Lung (tissue), 11 donors: ENCODE measurements at regions not wholly inside any gene's neighbourhood (a gene's known extent, or its start where the extent isn't known, plus 50 kb on each side); places are given as distances from the start of the nearest gene placed in this dataset.

ENCODE experiments used
- ATAC-seq: fragments of 200-7000 bp; cut with Tn5 transposase; one replicate; pipeline ENCODE4 v1.9.1; 2020; ENCODE audit warnings: moderate number of reproducible peaks; ENCODE audit not compliant: insufficient read depth, low FRiP score
- DNase-seq, 3 donors: peaks; one replicate each; pipeline ENCODE4 v3.0.0-alpha.2; 2013 to 2017
- H3K27ac ChIP-seq, 2 donors: one replicate each; pipeline ENCODE4 v1.5.1; 2013; ENCODE audit warnings: mild to moderate bottlenecking in 2 of 2, moderate library complexity in 2 of 2, control low read depth in 1 of 2, inconsistent platforms in 1 of 2, low read depth in 1 of 2, low read length in 1 of 2
- H3K27me3 ChIP-seq, 3 donors: one replicate each; pipeline ENCODE4 v1.5.1; 2013; ENCODE audit warnings: low read length in 2 of 3; ENCODE audit not compliant: control insufficient read depth in 3 of 3, insufficient read depth in 3 of 3
- H3K36me3 ChIP-seq, 4 donors: one replicate each; pipeline ENCODE4 v1.5.1; 2013; ENCODE audit warnings: low read length in 4 of 4, mild to moderate bottlenecking in 1 of 4, moderate library complexity in 1 of 4; ENCODE audit not compliant: control insufficient read depth in 4 of 4, insufficient read depth in 4 of 4
- H3K4me1 ChIP-seq, 5 donors: one replicate each; pipeline ENCODE4 v1.5.1; 2013; ENCODE audit warnings: low read length in 5 of 5, mild to moderate bottlenecking in 2 of 5, moderate library complexity in 1 of 5; ENCODE audit not compliant: control insufficient read depth in 5 of 5, insufficient read depth in 5 of 5
- H3K4me3 ChIP-seq: one replicate; pipeline ENCODE4 v1.5.1; 2013; ENCODE audit warnings: mild to moderate bottlenecking, control low read depth, moderate library complexity
- H3K9ac ChIP-seq, 2 donors: one replicate each; pipeline ENCODE4 v1.5.1; 2013; ENCODE audit warnings: low read length in 2 of 2, control low read depth in 1 of 2; ENCODE audit not compliant: insufficient read depth in 1 of 2
- H3K9me3 ChIP-seq, 4 donors: one replicate each; pipeline ENCODE4 v1.5.1; 2013; ENCODE audit warnings: low read length in 3 of 4, mild to moderate bottlenecking in 1 of 4, moderate library complexity in 1 of 4; ENCODE audit not compliant: control insufficient read depth in 4 of 4, insufficient read depth in 3 of 4
- WGBS, 2 donors: extraction: QIAGEN DNeasy Blood & Tissue Kit; methylation state at CpG; one replicate each; pipeline ENCODE4 v1.1.7; 2013; 5-methylcytosine and 5-hydroxymethylcytosine counted together
- TF ChIP-seq, protein P1 (sequence below): IDR thresholded peaks from 2 replicates; pipeline ENCODE4 v1.5.1; 2012; ENCODE audit warnings: mild to moderate bottlenecking; ENCODE audit errors: control extremely low read depth, extremely low read depth
- donor health status: control.
- donor health status: control.
- donor health status: Bipolar disorder and iron deficiency.
- donor health status: healthy.
- donor health status: DM: yes; HTN: yes; CAD: no.

DNA sequence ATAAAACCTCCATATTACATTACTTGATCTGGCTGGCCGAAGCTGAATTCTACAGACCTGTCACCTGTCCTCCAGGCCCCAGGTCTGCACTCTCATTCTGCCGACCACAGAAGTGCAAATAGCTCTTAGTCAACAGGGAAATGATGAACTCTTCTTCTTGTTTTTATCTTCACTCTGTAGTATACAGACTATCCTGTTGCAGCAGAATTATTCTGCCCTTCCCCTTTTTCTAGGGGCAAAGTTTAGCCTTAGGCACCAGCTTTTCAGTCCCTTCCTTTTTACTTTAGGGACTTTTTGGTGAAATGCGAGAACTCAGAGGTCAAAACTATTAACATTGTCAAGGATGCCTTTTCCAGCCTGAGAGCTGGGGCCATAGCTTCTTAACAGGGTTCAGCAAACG lies 229.6 kb upstream of the EGLN3 start:
- Histone ChIP-seq H3K27ac (no peak overlapping the region), H3K4me1 (peaks cover 0 to 2% (median 0%) of the 10 kb centered on the region in 5 donors), H3K36me3 (no peaks in the 10 kb centered on the region), H3K9ac (no peak overlapping the region), H3K4me3 (no peak overlapping the region), H3K9me3 (peaks cover 0 to 3% (median 0%) of the 10 kb centered on the region in 4 donors), H3K27me3 (no peaks in the 10 kb centered on the region)
- ATAC-seq (no peak), DNase-seq (no peak)
- WGBS, 2 donors: 58 to 62% methylated on average over 4 of the region's 4 CpGs
- TF ChIP-seq, protein P1, sequence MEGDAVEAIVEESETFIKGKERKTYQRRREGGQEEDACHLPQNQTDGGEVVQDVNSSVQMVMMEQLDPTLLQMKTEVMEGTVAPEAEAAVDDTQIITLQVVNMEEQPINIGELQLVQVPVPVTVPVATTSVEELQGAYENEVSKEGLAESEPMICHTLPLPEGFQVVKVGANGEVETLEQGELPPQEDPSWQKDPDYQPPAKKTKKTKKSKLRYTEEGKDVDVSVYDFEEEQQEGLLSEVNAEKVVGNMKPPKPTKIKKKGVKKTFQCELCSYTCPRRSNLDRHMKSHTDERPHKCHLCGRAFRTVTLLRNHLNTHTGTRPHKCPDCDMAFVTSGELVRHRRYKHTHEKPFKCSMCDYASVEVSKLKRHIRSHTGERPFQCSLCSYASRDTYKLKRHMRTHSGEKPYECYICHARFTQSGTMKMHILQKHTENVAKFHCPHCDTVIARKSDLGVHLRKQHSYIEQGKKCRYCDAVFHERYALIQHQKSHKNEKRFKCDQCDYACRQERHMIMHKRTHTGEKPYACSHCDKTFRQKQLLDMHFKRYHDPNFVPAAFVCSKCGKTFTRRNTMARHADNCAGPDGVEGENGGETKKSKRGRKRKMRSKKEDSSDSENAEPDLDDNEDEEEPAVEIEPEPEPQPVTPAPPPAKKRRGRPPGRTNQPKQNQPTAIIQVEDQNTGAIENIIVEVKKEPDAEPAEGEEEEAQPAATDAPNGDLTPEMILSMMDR: no peak

DNA sequence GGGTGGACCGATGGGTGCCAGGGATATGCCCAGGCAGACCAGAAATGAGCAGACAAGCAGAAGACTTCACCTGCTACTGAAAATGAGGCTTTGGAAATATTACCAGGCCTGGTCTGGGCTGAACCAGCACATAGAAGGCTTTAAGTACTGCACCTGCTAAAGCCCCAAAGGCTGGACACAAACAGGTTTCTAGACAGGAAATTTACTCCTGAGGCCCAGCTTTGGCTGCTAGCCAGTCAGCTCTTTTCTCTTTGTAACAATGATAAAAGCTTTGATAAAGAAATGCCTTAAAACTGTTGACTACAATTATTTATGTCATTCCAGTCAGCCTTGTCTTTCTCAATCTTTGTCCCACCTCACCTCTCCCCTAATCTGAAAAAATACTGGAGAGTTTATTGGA lies 228.9 kb upstream of the EGLN3 start:
- peaks cover 0 to 2% (median 0%) of the 10 kb centered on the region in 5 donors for H3K4me1 ChIP-seq
- no peak for ATAC-seq
- TF ChIP-seq, protein P1: no peak

DNA sequence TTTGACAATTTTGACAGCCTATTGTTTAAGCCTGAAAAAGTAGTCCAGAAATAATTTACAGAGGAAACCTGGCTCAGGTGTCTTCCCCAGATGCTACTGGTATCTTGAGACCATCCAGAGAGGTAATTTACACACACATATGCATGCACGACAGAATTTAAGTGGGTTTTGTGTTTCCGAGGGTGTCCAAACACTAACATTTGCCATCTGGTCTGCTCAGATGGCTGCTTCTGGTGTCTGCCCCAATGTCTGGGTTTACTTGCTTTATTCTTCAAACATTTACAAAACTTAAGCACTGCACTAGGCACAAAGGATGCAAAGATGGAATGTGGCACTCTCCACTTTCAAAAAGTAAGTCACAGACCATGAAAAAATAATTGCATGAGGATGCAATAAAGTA lies 226.6 kb upstream of the EGLN3 start:
- Histone ChIP-seq H3K9ac (no peak overlapping the region), H3K4me1 (peaks cover 0 to 10% (median 4%) of the 10 kb centered on the region in 5 donors), H3K4me3 (no peak overlapping the region), H3K27me3 (no peaks in the 10 kb centered on the region), H3K27ac (no peak overlapping the region), H3K36me3 (no peaks in the 10 kb centered on the region), H3K9me3 (peaks cover 0 to 4% (median 0%) of the 10 kb centered on the region in 4 donors)
- ATAC-seq (no peak), DNase-seq (no peak)
- WGBS, 2 donors: 44 to 64% methylated on average over 2 of the region's 2 CpGs
- TF ChIP-seq, protein P1: no peak

More for the DNA sequence above, 228.9 kb upstream of the EGLN3 start:
- Histone ChIP-seq H3K27me3 (no peaks in the 10 kb centered on the region), H3K4me3 (no peak overlapping the region), H3K36me3 (no peaks in the 10 kb centered on the region), H3K27ac (no peak overlapping the region), H3K9me3 (peaks cover 0 to 3% (median 0%) of the 10 kb centered on the region in 4 donors), H3K9ac (no peak overlapping the region)
- peak in 1 of 3 donors; percentile 40 for DNase-seq
- 91 to 95% methylated on average over 1 of the region's 1 CpG for WGBS, 2 donors

DNA sequence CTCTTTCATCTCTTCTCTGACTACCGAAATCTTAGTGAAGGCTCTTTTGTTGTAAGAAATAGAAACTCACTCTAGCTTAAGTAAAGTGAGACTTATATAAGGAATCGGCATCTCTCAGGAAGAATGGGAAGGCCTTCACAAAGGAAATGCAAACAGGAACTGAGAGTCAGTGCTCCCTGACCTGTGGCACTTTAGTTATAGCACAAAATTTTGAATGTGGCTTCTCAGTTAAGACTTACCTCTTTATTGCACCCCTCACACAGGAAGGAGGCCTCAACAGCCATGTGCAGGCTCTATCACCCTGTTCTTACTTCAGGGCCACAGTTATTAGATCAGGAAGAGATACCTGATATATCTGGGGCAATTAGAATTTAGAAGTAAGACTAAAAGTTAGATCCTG lies 224.7 kb upstream of the EGLN3 start:
- Histone ChIP-seq H3K4me3 (no peak overlapping the region), H3K9me3 (peaks cover 0 to 3% (median 0%) of the 10 kb centered on the region in 4 donors), H3K27ac (no peak overlapping the region), H3K36me3 (no peaks in the 10 kb centered on the region), H3K4me1 (peaks cover 2 to 24% (median 5%) of the 10 kb centered on the region in 5 donors), H3K27me3 (no peaks in the 10 kb centered on the region), H3K9ac (no peak overlapping the region)
- TF ChIP-seq, protein P1: no peak
- DNase-seq (no peak), ATAC-seq (no peak)
- 57 to 66% methylated on average over 2 of the region's 2 CpGs for WGBS, 2 donors
